Suprapubic skin (tissue), 3 donors: ENCODE measurements at regions not wholly inside any gene's neighbourhood (a gene's known extent, or its start where the extent isn't known, plus 50 kb on each side); places are given as distances from the start of the nearest gene placed in this dataset.

Experiments
- POLR2A ChIP-seq, 2 donors: fragments of 450-650 bp; IDR thresholded peaks; one replicate each; pipeline ENCODE4 v1.6.1; 2017; ENCODE audit warnings: antibody characterized with exemption in 2 of 2, mild to moderate bottlenecking in 2 of 2, moderate library complexity in 2 of 2
- TF ChIP-seq, protein P1 (sequence below), 2 donors: fragments of 200-600 bp in 1 of 2; fragments of 450-650 bp in 1 of 2; sonication (generic) in 1 of 2; IDR thresholded peaks; one replicate each; pipeline ENCODE4 v1.5.1; 2016 to 2019; ENCODE audit warnings: antibody characterized with exemption in 2 of 2, mild to moderate bottlenecking in 1 of 2, moderate library complexity in 1 of 2

DNA sequence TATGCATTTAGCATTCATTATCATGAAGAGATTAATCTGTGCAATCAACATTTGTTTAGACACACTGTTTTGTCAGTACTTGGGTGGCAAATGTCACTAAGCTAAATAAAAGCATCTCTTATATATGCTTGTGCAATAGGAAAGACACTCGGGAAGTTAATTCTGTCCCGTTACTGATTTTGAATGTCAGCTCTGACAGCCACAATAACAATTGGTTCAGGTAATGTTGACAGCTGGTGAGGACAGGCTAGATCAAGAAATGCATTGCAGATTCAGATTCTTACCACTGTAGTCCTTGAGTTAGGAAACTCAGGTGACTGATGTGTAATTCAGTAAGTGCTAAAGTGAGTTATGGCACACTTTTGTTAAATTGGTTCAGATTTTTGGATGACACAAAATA is 523.8 kb upstream of the FAT3 start:
- TF ChIP-seq, protein P1, sequence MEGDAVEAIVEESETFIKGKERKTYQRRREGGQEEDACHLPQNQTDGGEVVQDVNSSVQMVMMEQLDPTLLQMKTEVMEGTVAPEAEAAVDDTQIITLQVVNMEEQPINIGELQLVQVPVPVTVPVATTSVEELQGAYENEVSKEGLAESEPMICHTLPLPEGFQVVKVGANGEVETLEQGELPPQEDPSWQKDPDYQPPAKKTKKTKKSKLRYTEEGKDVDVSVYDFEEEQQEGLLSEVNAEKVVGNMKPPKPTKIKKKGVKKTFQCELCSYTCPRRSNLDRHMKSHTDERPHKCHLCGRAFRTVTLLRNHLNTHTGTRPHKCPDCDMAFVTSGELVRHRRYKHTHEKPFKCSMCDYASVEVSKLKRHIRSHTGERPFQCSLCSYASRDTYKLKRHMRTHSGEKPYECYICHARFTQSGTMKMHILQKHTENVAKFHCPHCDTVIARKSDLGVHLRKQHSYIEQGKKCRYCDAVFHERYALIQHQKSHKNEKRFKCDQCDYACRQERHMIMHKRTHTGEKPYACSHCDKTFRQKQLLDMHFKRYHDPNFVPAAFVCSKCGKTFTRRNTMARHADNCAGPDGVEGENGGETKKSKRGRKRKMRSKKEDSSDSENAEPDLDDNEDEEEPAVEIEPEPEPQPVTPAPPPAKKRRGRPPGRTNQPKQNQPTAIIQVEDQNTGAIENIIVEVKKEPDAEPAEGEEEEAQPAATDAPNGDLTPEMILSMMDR (IDR thresholded peaks at IDR 0.05) = no peak
- TF ChIP-seq POLR2A (IDR thresholded peaks at IDR 0.05) = no peak
